GM13977 (cell line): ENCODE measurements at regions not wholly inside any gene's neighbourhood (a gene's known extent, or its start where the extent isn't known, plus 50 kb on each side); places are given as distances from the start of the nearest gene placed in this dataset.

Experiments used
- DNase-seq: peaks from one replicate; pipeline ENCODE4 v3.0.0; 2012; ENCODE audit warnings: low spot score
- CTCF ChIP-seq: IDR thresholded peaks from 2 replicates; pipeline ENCODE4 v1.5.1; 2012; ENCODE audit warnings: mild to moderate bottlenecking, control low read depth; ENCODE audit not compliant: insufficient read depth; ENCODE audit errors: extremely low read depth, missing control alignments
- in situ Hi-C: fragments of 300-500 bp; cut with MboI; formaldehyde crosslinking; loops from one replicate; pipeline ENCODE4 v1.12.0; 2022; ENCODE audit warnings: low sequenced_read_pairs, low pct_unique_long_range_greater_than_20kb, mixed read lengths, inconsistent platforms; ENCODE audit not compliant: unreplicated experiment

- no peak for TF ChIP-seq CTCF
- in situ Hi-C loops: no loop called here
- DNase-seq: no peak
These were observed 135.0 kb downstream of the DIRAS2 start for GRCh38 chr9:90507621-90508020.

- in situ Hi-C loops: no loop called here
- TF ChIP-seq CTCF: no peak
- no peak for DNase-seq
These were observed 133.7 kb downstream of the DIRAS2 start for GRCh38 chr9:90508940-90509339.

- TF ChIP-seq CTCF: no peak
These were observed 130.9 kb downstream of the DIRAS2 start for GRCh38 chr9:90511711-90512110.

GRCh38 chr9:90514877-90515276 lies 127.7 kb downstream of the DIRAS2 start:
- no peak for DNase-seq
- no peak for TF ChIP-seq CTCF
- in situ Hi-C loops: no loop called here

More at GRCh38 chr9:90511711-90512110, 130.9 kb downstream of the DIRAS2 start:
- in situ Hi-C loops: no loop called here
- no peak for DNase-seq

- in situ Hi-C loops: no loop called here
- TF ChIP-seq CTCF: no peak
These were observed 127.1 kb downstream of the DIRAS2 start for GRCh38 chr9:90515510-90515909.

GRCh38 chr9:90517103-90517502 lies 125.5 kb downstream of the DIRAS2 start:
- in situ Hi-C loops: no loop called here

More at GRCh38 chr9:90515510-90515909, 127.1 kb downstream of the DIRAS2 start:
- no peak for DNase-seq

More at GRCh38 chr9:90517103-90517502, 125.5 kb downstream of the DIRAS2 start:
- DNase-seq: no peak
- no peak for TF ChIP-seq CTCF
